ENCODE measurements at regions not wholly inside any gene's neighbourhood (a gene's known extent, or its start where the extent isn't known, plus 50 kb on each side); places are given as distances from the start of the nearest gene placed in this dataset.

- no peak for DNase-seq (ENCODE audit: low read depth)
Observed at GRCh38 chr6:148053209-148053608, 289.4 kb upstream of the SASH1 start.

- no peak for DNase-seq (ENCODE audit: low read depth)
Observed at GRCh38 chr6:148053796-148054195, 288.8 kb upstream of the SASH1 start.

- no peak for DNase-seq (ENCODE audit: low read depth)
Observed at GRCh38 chr6:148054219-148054618, 288.4 kb upstream of the SASH1 start.

DNA sequence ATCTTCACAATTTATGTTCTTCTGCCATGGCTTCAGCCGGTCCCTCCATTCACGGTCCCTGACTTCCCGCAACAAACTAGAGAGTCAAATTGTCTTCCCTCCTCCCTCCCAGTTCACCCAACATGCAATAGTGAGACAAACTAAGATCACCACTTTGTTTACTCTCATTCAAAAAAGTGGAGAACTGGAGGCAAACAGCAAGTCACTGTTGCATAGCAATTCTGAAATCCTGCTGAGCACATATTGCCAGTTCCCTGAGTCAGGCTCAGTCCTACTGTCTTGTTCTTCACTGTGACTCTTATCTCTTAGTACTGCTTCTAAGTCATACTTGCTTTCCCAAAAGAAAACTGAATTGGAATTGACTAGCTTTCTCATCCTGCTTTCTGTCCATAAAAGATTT is 287.2 kb upstream of the SASH1 start:
- DNase-seq (ENCODE audit: low read depth) = no peak

- no peak for DNase-seq (ENCODE audit: low read depth)
Observed at GRCh38 chr6:148059869-148060268, 282.8 kb upstream of the SASH1 start.

GRCh38 chr6:148064406-148065134 is 278.1 kb upstream of the SASH1 start:
- DNase-seq (ENCODE audit: low read depth) = no peak

DNA sequence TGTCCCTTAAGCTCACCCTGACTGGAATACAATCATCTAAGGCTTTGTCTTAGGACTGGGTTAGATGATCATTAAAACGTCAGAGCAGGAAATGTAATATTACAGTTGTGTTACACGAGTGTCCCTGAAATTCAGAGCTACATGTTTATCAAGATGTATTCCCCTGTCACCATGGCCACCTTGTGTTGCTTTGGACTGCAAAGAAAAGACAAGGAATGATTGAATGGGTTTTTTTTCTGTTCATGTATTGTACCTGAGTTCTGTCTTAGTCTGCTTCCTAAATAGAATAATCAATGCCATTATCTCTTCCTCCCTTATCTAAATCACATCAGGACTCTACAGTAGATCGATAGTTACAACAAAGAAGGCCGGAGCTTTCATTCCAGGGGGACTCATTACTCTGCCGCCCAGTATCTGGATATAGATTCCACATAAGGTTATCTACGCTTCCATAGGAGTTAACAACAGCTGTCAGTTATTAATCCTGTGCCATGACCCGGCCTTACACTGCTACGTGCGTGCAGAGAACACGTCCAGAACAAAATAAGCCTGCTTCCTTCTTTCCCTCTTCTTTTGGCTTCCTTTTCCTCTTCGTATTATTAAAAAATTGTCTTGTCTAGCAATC is 274.1 kb upstream of the SASH1 start:
- DNase-seq (ENCODE audit: low read depth) = no peak

DNA sequence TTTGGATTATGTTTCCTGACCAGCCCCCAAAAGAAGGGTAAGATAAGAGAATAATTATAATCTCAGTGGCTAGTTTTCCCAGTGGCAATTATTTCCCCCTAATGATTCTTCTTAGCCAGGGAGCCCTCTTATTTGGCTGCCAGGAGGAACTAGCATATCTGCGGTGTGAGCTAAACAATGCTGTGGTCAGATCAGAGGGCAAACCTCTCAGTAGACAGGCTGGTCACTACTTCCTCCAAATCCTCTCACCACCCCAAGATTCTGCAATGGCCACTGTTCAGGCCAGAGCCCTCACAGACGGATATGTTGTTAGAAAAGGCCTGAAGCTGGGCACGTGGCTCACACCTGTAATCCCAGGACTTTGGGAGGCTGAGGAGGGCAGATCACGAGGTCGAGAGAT is 273.4 kb upstream of the SASH1 start:
- DNase-seq (ENCODE audit: low read depth) = no peak

DNA sequence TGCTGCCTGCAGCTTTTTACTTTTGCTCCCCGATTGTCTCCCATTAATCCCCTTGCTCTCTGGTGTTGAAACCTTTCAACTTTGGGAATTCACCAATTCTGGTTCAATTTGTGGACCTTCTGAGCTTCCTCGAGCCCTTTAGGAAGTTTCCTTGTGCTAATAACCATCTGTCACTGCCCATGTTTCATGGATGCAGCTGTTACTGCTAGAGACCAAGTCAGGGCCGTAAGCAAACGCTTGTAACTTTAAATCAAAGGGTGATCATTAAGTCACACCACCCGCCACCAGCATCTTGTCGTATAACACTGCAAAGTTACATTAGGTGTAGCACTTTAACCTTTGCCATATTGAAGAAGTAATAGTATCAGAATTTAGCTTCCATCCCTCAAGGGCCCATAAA is 268.3 kb upstream of the SASH1 start:
- DNase-seq (ENCODE audit: low read depth) = no peak

GRCh38 chr6:148074738-148075137 is 267.9 kb upstream of the SASH1 start:
- no peak for DNase-seq (ENCODE audit: low read depth)

DNA sequence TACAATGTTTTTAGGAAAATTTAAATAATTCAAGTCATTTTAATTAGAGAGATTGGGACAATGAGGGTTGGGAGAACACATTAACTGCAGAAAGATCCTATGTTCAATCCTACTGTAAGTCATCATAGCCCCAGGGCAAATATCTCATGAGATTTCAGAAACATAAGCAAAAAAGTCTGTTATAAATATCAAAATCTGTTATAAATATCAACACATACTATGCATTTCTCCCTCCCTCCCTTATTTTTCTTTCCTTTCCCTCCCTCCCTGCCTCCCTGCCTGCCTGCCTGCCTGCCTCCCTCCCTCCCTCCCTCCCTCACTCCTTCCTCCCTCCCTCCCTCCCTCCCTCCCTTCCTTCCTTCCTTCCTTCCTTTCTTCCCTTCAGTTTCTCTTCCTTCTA is 267.3 kb upstream of the SASH1 start:
- DNase-seq (ENCODE audit: low read depth) = no peak

- DNase-seq (ENCODE audit: low read depth) = no peak
Observed at GRCh38 chr6:148076051-148076450, 266.6 kb upstream of the SASH1 start.

GRCh38 chr6:148080315-148080714 is 262.3 kb upstream of the SASH1 start:
- DNase-seq (ENCODE audit: low read depth) = no peak

DNA sequence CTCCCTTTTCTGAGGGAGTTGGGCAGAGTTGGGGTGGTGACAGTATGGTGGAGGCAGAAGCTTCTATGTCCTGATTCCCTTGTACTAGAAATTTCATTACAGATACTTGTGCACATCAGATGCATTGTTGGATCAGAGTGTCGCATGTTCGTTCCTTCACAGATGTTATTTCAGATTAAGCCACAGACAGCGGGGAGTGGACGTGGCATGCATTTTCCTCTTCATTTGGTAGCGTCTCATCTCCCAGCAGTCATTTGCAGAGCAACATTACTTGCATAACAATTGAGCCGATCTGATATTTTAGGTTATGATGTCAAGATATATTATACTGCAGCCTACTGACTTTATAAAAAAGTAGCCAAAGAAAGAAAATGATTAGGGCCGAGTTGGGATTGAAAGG is 261.6 kb upstream of the SASH1 start:
- no peak for DNase-seq (ENCODE audit: low read depth)

- DNase-seq (ENCODE audit: low read depth) = no peak
Observed at GRCh38 chr6:148082044-148082443, 260.6 kb upstream of the SASH1 start.

GRCh38 chr6:148082696-148083095 is 259.9 kb upstream of the SASH1 start:
- no peak for DNase-seq (ENCODE audit: low read depth)

- no peak for DNase-seq (ENCODE audit: low read depth)
Observed at GRCh38 chr6:148085631-148086331, 256.9 kb upstream of the SASH1 start.

DNA sequence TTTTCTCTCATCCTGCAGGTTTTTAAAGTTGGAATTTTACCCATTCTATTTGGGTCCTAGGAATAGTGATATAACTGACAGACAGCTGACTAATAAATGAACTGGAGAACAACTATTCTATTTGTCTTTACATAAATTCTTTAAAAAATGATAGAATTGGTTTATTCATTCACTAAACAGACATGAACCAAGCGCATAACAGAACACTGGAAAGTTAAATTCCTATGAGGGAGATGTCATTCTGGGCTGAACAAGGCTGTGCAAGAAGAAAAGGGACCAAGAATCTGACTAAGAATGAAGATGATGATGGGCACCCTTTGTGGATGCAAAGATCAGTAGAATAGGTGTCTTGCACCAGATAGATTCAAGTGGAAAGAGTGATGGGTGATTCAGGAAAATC is 256.3 kb upstream of the SASH1 start:
- DNase-seq (ENCODE audit: low read depth) = no peak

- DNase-seq (ENCODE audit: low read depth) = no peak
Observed at GRCh38 chr6:148086843-148087242, 255.8 kb upstream of the SASH1 start.

- no peak for DNase-seq (ENCODE audit: low read depth)
Observed at GRCh38 chr6:148087659-148088058, 255.0 kb upstream of the SASH1 start.

- no peak for DNase-seq (ENCODE audit: low read depth)
Observed at GRCh38 chr6:148090326-148090725, 252.3 kb upstream of the SASH1 start.

- DNase-seq (ENCODE audit: low read depth) = no peak
Observed at GRCh38 chr6:148091394-148091793, 251.2 kb upstream of the SASH1 start.

GRCh38 chr6:148103436-148103835 is 239.2 kb upstream of the SASH1 start:
- no peak for DNase-seq (ENCODE audit: low read depth)
